ENCODE measurements at regions not wholly inside any gene's neighbourhood (a gene's known extent, or its start where the extent isn't known, plus 50 kb on each side); places are given as distances from the start of the nearest gene placed in this dataset.
"Not testable (repeated sequence)": the region's sequence is repeated elsewhere in the genome, so short reads cannot be mapped to it uniquely, and the experiment has no call there.

DNA sequence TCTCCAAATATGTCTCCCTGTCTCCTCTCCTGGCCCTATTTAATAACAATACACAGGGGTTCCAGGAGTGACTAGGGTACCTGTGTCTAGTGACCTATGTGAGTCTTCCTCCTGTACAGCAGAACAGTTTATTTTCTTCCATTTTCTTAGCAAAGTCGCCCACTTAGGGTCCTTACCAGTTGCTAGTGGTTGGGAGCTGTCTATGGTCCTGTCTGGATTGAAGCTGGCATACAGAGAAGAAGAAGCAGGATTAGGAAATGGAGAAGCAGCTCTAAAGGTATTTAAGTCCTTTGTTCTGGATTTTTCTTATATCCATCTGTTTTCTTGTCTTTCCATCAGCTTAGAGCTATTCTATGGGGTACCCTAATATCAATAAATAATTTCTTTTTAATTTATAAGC lies 587.1 kb upstream of the CPEB2 start:
- DNase-seq (ENCODE audit: low spot score): no peak
- intact Hi-C loops (cut with DNase I): no loop called here

DNA sequence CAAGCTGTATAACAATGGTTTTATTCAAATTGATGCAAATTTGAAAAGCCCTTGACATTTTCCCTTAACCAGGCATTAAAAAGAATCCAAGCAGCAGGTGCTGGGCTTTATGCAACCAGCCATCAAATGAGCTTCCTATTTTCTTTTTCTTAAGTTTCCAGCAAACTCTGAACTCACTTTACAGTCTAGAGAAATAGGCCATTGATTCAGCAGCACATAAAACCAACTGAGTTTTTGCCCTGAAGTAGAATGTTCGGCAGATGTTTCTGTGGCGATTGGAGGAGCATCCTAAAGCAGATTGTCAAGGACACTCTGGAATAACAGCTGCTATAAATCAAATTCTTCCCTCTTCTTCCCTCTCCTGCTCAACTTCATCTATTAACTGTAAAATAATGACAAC lies 582.8 kb upstream of the CPEB2 start:
- no peak for DNase-seq (ENCODE audit: low spot score)
- intact Hi-C loops (cut with DNase I): no loop called here

DNA sequence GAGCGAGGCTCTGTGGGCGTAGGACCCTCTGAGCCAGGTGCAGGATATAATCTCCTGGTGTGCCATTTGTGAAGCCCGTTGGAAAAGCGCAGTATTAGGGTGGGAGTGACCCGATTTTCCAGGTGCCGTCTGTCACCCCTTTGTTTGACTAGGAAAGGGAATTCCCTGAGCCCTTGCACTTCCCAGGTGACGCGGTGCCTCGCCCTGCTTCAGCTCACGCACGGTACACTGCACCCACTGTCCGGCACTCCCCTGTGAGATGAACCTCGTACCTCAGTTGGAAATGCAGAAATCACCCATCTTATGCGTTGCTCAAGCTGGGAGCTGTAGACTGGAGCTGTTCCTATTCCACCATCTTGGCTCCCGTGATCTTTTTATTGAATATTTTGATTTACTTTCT lies 576.0 kb upstream of the CPEB2 start:
- intact Hi-C loops (cut with DNase I); DNase-seq (ENCODE audit: low spot score): not testable (repeated sequence)

DNA sequence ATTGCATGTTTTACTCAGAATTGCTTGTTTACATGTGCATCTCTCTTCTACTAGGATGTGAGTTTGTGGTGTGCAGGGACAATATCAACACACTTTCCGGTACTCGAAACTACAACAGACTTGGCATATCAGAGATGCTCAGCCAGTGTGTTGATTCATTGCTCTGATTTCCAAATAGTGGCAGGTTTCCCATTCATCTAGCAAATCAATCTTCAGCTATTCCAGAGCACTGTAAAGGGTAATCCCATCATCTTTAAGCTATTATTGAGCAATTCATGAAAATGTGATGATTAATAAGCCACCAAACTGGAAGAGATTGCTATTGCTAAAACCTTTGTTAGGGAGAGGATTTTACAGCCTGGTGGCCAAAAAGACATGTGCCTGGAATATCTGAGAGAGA lies 574.2 kb upstream of the CPEB2 start:
- intact Hi-C loops (cut with DNase I): no loop called here
- DNase-seq (ENCODE audit: low spot score): no peak

DNA sequence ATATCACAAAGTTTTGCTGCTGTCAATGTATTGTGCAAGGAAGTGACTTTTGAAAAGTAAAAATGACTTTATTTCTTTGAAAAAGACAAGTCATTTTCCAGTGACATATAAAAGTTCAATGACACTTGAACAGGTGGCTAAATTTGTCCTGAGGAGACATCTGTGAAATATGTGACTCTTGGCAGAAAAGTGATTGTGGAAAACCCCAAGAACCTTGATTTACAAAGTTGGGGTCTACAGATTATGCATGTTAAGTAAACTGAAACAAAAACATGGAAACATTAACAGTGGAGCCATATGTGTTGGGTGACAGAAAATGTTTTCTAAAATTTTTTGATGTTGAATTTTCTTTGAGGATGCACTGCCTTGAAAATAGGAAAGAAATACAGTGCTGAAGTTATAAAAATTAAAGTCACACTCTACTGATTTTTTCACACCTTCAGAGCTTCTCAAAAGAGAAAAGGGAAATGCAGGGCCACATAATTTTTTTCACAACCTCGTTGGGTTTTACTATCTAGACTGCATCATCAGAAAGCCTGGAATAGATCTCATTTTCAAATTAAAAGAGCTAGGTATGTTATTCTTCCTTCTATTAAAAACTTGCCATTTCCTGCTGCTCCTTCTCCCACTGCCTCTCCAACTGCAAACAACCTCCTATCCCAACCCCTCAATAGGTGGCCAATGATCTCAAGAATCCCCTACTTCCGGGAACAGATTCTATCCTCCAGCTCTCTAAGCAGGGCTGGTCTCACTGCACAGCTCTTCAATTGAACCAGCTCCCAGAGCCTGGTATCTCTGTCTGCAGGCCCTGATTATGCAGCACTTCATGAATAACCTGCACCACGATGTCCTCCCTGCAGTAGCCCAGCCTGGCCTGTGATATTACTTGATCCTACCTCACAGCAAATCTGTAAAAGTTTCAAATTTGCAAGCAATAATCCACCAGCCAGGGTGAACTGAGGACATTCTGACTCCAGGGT lies 570.8 kb upstream of the CPEB2 start:
- intact Hi-C loops (cut with DNase I): no loop called here

DNA sequence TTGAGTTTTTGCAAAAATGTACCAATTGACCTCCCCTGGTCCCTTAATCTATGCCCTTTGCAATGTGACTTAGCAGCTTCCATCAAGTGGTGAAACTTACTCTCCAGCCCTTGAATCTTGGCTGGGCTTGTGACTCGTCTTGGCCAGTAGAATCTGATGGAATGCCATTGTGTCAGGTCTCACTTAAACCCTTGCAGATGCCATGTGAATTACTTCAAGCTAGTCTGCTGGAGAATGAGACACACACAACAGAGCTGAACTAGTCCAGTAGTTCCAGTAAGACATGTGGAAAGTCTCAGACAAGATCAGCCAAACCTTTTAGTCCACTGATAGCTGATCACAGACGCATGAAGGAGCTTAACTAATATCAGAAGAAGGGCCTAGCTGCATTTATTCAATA lies 567.8 kb upstream of the CPEB2 start:
- no peak for DNase-seq (ENCODE audit: low spot score)
- intact Hi-C loops (cut with DNase I): no loop called here

More for the DNA sequence above, 570.8 kb upstream of the CPEB2 start:
- DNase-seq (ENCODE audit: low spot score): no peak

DNA sequence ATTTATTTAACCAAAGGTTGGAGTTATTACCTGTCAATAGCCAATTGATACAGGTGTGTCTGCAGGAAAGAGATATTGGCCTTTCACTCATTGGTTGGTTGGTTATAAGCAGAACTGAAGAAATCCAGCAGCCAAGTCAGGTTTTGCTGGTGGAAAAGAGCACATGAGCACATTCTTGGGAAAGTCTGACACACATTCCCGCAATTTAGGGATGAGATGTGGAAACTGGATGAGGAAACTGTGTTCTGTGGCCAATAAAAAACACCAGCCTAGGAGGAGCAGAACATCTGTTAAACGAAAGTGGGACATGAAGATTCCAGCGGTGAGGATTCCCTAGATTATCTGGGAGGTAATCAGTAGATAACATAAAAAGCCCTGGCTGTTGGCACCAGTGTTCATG lies 567.4 kb upstream of the CPEB2 start:
- intact Hi-C loops (cut with DNase I): no loop called here

DNA sequence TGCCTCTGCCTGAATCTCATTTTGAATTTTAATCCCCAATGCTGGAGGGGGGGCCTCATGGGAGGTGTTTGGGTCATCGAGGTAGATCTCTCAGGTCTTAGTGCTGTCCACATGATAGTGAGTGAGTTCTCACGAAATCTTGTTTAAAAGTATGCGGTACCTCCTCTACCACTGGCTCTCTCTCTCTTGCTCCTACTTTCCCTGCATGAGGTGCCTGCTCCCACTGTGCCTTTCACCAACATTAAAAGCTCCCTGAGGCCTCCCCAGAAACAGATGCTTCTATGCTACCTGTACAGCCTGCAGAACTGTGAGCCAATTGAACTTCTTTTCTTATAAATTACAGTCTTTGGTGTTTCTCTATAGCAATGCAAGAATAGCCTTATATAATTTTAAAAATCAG lies 560.7 kb upstream of the CPEB2 start:
- DNase-seq (ENCODE audit: low spot score): no peak
- intact Hi-C loops (cut with DNase I): no loop called here

More for the DNA sequence above, 567.4 kb upstream of the CPEB2 start:
- DNase-seq (ENCODE audit: low spot score): no peak

DNA sequence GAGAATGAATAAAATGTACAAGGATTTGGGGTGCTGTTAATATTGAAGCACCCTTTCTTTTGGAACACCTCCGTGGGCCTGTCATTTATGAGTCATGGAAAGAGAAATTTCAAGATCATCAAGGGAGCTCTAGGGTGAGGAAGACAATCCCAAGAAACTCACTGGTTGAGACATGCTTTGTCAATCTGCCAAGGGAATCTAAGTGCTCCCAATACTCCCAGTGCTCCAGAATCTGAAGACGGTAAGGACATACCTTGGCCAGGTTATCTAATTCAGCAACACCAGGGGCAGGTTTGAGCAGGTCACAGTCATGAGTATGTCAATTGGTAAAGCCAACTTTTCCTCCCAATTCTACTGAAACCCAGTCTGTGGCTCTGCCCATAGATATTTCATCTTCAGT lies 556.4 kb upstream of the CPEB2 start:
- intact Hi-C loops (cut with DNase I): no loop called here
- no peak for DNase-seq (ENCODE audit: low spot score)

DNA sequence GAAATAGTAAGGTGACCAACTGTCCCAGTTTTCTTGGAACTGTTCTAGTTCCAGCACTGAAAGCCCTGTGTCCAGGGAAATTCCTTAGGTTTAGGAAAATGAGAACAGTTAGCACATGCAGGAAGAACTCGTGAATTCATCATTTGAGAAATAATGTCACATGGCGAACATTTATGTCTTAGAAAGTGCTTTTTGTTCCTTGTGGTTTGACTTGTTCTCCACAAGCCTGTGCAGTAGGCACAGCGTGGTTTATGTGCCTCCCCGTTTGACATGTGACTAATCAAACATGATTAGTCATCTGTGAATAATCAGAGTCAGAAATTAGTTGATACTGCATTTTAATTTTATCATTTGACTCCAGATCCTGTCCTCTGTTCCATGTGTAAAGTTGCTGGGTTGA lies 556.0 kb upstream of the CPEB2 start:
- no peak for DNase-seq (ENCODE audit: low spot score)
- intact Hi-C loops (cut with DNase I): no loop called here

DNA sequence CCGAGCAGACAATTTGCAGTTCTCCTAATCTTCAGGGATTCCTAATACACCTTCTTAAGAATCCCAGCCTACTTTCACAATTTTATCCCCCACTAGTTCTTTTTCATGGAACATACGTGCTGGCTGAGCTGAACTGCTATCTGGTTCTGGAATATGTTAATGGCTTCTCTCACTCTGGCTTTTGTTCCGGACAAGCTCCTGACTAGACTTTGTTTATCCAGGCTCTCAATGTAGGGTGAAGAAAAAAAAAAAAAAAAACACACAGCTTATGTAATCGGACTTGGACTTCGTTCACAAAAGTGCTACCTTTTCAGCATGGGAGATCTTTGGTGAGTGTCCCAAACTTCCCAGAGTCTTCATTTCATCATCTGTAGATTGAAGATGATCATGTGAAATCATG lies 555.4 kb upstream of the CPEB2 start:
- no peak for DNase-seq (ENCODE audit: low spot score)
- intact Hi-C loops (cut with DNase I): no loop called here

DNA sequence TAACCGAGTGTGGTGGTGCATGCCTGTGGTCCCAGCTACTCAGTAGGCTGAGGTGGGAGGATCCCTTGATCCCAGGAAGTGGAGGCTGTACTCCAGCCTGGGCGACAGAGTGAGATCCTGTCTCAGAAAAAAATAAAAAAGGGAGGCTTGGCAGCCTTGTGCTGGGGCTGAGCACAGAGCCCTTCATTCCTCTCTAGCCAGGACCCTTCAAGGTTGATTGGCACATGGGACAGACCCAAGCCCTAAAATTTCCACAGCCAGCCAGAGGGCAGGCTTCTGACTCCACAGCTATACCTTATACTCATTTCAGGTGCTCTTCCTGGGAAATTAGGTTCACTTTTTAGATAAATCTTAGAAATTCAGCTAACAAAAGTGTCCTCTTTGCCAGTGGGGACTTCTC lies 553.0 kb upstream of the CPEB2 start:
- intact Hi-C loops (cut with DNase I): no loop called here

DNA sequence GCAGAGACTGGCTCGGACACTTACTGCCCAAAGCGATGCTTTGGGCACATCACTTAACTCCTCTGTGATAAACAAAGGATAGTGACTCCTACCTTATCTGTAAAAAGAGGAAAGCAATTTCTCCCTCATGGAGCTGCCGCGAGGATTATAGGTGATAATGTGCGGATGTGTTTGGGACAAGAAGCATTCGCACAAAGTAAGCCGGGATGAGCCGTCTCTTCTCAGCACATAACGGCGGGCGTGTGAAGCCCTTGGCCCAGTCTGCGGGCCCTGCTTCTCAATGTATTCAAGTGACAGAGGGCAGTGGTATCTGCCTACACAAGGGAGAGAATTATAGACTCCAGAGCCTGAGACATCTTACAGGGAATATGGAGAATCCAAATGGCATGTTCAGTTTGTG lies 550.3 kb upstream of the CPEB2 start:
- no peak for DNase-seq (ENCODE audit: low spot score)
- intact Hi-C loops (cut with DNase I): no loop called here

More for the DNA sequence above, 553.0 kb upstream of the CPEB2 start:
- DNase-seq (ENCODE audit: low spot score): no peak

DNA sequence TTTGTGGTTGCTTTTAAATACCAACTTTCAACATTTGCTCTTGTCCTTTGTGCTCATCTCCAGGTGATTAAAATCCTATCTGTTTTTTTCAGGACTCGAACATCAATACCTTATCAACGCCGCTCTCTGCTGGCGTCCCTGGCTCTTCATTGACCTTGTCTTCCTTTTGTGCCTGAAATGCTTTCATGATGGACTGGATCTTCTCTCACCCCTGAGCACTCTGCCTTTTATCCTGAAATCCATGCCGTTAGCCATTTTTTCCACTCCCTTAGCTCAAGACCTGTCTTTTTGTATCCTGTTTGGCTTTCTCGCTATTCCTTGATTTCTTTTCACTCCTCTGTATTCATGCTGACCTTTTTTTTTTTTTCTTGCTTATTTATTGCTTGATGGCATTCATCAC lies 549.5 kb upstream of the CPEB2 start:
- DNase-seq (ENCODE audit: low spot score): no peak
- intact Hi-C loops (cut with DNase I): no loop called here

DNA sequence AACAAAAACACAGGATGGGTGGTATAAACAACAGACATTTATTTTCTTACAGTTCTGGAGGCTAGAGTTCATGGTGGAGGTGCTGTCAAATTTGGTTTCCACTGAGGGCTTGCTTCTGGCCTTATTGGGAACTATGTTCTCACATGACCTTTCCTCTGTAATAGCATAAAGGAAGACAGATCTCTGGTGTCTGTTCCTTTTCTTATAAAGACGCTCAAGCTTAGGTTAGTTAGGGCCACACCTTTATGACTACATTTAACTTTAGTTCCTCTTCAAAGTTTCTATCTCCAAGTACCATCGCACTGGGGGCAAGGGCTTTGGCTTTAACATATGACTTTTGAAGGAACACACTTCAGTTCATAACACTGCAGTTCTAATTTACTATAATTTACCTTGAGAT lies 543.8 kb upstream of the CPEB2 start:
- DNase-seq (ENCODE audit: low spot score): no peak
- intact Hi-C loops (cut with DNase I): no loop called here

DNA sequence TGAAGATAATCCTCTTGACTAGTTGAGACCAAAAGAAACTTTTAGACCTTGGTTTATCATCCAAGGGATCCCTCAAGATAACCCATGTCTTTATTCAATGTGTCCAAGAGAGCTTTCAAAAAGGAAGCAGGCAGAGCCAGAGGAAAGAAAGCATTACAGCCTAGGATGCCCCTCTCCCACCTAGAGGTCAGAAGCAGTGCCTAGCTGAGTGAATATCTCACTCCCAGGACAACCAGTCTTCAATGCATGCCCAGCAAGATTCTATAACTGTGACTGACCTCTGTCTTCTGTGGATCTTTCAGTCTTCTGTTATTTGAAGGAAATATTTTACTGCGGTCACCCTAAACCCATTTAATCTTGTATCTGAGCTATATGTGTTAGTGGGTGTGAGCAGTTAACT lies 537.2 kb upstream of the CPEB2 start:
- no peak for DNase-seq (ENCODE audit: low spot score)

DNA sequence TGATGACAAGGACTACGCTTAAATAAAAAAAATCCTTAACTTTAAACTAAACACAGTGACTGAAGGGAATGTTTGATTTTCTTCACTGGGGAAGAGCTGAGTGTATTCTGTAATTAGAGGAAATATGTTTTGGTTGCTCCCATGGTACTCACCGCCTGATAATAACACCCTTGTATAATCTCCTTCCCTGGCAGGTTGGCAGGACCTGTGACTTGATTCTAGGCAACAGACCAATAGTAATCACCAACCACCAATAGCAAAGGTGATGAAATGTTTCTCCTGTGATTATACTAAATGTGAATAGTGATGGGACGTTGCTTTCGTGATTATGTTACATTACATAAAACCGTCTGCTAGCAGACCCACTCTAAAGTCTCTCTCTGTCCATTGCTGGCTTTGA lies 536.8 kb upstream of the CPEB2 start:
- no peak for DNase-seq (ENCODE audit: low spot score)
- intact Hi-C loops (cut with DNase I): no loop called here

More for the DNA sequence above, 537.2 kb upstream of the CPEB2 start:
- intact Hi-C loops (cut with DNase I): no loop called here

DNA sequence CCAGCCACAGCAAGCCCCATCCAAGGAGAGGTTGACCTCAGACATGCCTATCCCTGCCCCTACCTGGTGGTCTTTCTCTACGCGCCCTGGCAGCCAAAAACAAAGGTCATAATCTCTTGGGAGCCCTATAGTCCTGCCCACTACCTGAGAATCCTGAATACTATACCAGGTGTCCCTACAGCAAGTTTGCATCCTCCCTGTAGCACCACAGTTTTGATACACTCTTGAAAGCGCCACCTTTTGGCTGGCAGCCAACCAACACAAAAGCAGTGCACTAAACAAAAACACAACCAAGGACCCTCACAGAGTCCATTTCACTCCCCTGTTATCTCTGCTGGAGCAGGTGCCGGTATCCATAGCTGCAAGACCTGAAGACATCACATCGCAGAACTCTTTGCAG lies 523.8 kb upstream of the CPEB2 start:
- intact Hi-C loops (cut with DNase I): no loop called here

DNA sequence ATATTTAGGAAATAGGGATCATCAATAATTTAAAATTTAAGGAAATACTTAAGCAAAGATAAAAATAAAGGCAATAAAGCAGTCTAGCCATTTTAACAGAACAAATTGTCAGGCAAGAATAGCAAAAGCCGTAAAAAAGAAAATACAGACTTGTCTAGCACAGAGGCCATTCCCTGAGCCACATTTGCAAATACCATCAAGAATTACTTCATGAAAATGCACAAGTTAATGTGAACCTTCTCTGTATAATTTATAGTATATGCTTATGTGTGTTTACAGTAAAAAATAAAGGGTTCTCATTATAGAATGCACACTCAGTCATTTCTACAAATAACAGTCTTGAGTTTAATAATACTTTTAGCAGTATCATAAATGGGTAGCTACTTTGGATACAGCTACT lies 505.9 kb upstream of the CPEB2 start:
- intact Hi-C loops (cut with DNase I): no loop called here
- no peak for DNase-seq (ENCODE audit: low spot score)

More for the DNA sequence above, 523.8 kb upstream of the CPEB2 start:
- DNase-seq (ENCODE audit: low spot score): no peak

DNA sequence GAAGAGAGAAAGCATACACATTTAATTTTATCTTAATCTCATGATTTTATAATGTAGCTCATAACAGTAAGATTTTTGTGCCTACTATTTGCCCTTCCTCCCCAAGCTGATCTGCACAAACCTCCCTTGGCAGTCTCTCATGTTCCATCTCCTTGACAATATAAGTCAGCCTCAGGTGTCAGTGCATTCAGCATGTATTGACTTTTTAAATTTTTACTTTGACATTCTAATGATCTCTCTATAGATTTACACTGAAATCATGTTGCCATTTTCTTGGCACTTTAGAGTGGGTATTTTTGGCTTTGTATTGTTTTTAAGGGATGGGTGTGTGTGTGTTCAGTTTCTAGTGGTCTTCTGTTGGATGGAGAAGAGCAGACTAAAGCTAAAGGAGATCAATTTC lies 505.3 kb upstream of the CPEB2 start:
- intact Hi-C loops (cut with DNase I): no loop called here

DNA sequence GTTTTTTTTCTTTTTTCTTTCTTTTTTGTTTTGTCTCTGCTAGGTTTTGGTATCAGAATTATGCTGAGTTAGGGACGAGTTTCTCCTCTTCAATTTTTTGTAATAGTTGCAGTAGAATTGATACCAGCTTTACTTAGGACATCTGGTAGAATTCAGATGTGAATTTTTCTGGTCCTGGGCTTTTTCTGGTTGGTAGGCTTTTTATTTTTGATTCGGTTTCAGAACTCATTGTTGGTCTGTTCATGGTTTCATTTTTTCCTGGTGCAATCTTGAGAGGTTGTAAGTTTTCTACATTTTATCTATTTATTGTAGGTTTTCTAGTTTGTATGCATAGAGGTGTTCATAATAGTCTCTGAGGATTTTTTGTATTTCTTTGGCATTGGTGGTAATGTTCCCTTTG lies 498.1 kb upstream of the CPEB2 start:
- DNase-seq (ENCODE audit: low spot score): no peak
- intact Hi-C loops (cut with DNase I): no loop called here

More for the DNA sequence above, 505.3 kb upstream of the CPEB2 start:
- no peak for DNase-seq (ENCODE audit: low spot score)
